PC-3 (cell line): ENCODE measurements at regions not wholly inside any gene's neighbourhood (a gene's known extent, or its start where the extent isn't known, plus 50 kb on each side); places are given as distances from the start of the nearest gene placed in this dataset.

ENCODE experiments used
- ATAC-seq: fragments of 200-7000 bp; cut with Tn5 transposase; 2 replicates; pipeline ENCODE4 v1.9.1; 2020; ENCODE audit warnings: mild to moderate bottlenecking, moderate library complexity
- BruUV-seq: library from RNA; stranded (reverse); fragments of 400-500 nt; replicated peaks from 2 replicates; lab custom pipeline; 2021; lab: Mats Ljungman, UMichigan
- CTCF ChIA-PET: fragments of 300-600 bp; sonication (Branson Sonifier 250); formaldehyde crosslinking; loops from one replicate; lab custom pipeline; 2022; ENCODE audit warnings: antibody characterized with exemption; lab: Charles Lee
- POLR2A ChIA-PET: fragments of 300-600 bp; sonication (Branson Sonifier 250); formaldehyde crosslinking; loops from one replicate; lab custom pipeline; 2022; ENCODE audit warnings: antibody characterized with exemption; ENCODE audit not compliant: unreplicated experiment; lab: Charles Lee
- DNase-seq: peaks from one replicate; pipeline ENCODE4 v3.0.0-alpha.2; 2015
- H2AFZ ChIP-seq: fragments of 300-600 bp; sonication (generic); 2 replicates; pipeline ENCODE4 v1.6.0; 2016; ENCODE audit warnings: antibody characterized with exemption, low read length
- H3F3A ChIP-seq: fragments of 300-600 bp; sonication (generic); one replicate; pipeline ENCODE4 v1.6.0; 2017; ENCODE audit warnings: antibody characterized with exemption, low read length, control low read depth, mild to moderate bottlenecking; ENCODE audit not compliant: unreplicated experiment
- H3K27ac ChIP-seq: fragments of 300-600 bp; sonication (generic); 2 replicates; pipeline ENCODE4 v1.5.1; 2016; ENCODE audit warnings: mild to moderate bottlenecking, low read length
- H3K27me3 ChIP-seq: fragments of 300-600 bp; sonication (generic); 2 replicates; pipeline ENCODE4 v1.6.1; 2016; ENCODE audit warnings: low read length, mixed read lengths
- H3K36me3 ChIP-seq: fragments of 300-600 bp; sonication (generic); 2 replicates; pipeline ENCODE4 v1.6.1; 2016; ENCODE audit warnings: low read depth, mixed run types, low read length, mixed read lengths
- H3K4me1 ChIP-seq: fragments of 300-600 bp; sonication (generic); 2 replicates; pipeline ENCODE4 v1.5.1; 2016; ENCODE audit warnings: low read length; ENCODE audit not compliant: insufficient read depth
- H3K4me2 ChIP-seq: fragments of 300-600 bp; sonication (generic); 2 replicates; pipeline ENCODE4 v1.6.0; 2016; ENCODE audit warnings: low read length
- H3K4me3 ChIP-seq: fragments of 300-600 bp; sonication (generic); 2 replicates; pipeline ENCODE4 v1.5.1; 2016; ENCODE audit warnings: mild to moderate bottlenecking, low read length, mixed read lengths
- H3K79me2 ChIP-seq: fragments of 300-600 bp; sonication (generic); 2 replicates; pipeline ENCODE4 v1.6.1; 2017; ENCODE audit warnings: low read length, mixed read lengths
- H3K9ac ChIP-seq: fragments of 300-600 bp; sonication (generic); 2 replicates; pipeline ENCODE4 v1.6.0; 2016; ENCODE audit warnings: mild to moderate bottlenecking, low read length
- H3K9me2 ChIP-seq: fragments of 300-600 bp; sonication (generic); replicated peaks from 2 replicates; pipeline ENCODE4 v1.6.1; 2016; ENCODE audit warnings: mixed run types, low read length, mixed read lengths
- H3K9me3 ChIP-seq: fragments of 300-600 bp; sonication (generic); 2 replicates; pipeline ENCODE4 v1.6.1; 2016; ENCODE audit warnings: low read length, mixed read lengths
- H4K20me1 ChIP-seq: fragments of 300-600 bp; sonication (generic); 2 replicates; pipeline ENCODE4 v1.6.1; 2016; ENCODE audit warnings: low read length, mixed read lengths
- EZH2 ChIP-seq: fragments of 300-600 bp; sonication (generic); IDR thresholded peaks from one replicate; pipeline ENCODE4 v1.6.1; 2017; ENCODE audit warnings: antibody characterized with exemption, mild to moderate bottlenecking, low read length; ENCODE audit not compliant: unreplicated experiment
- EZH2phosphoT487 ChIP-seq: fragments of 300-600 bp; sonication (generic); IDR thresholded peaks from 2 replicates; pipeline ENCODE4 v1.6.1; 2018; ENCODE audit warnings: mild to moderate bottlenecking, antibody characterized with exemption, low read length, borderline replicate concordance
- intact Hi-C: fragments of 100-400 bp; cut with micrococcal nuclease; formaldehyde crosslinking; loops from 2 replicates; pipeline ENCODE4 v1.9.0; 2023
- TF ChIP-seq, protein P1 (sequence below): fragments of 300-600 bp; sonication (generic); conservative IDR thresholded peaks from 2 replicates; pipeline ENCODE4 v1.5.1; 2017; ENCODE audit warnings: antibody characterized with exemption, low read depth, mild to moderate bottlenecking, low read length

GRCh38 chr5:145375521-145375920 is 459.6 kb downstream of the PRELID2 start:
- H3K79me2 ChIP-seq: no peaks in the 10 kb centered on the region
- no peak overlapping the region for H3K9ac ChIP-seq
- DNase-seq: no peak
- no peaks in the 10 kb centered on the region for H3K36me3 ChIP-seq
- intact Hi-C loops: no loop called here
- H3K4me2 ChIP-seq: no peak overlapping the region
- H3K27ac ChIP-seq: no peak overlapping the region
- no peaks in the 10 kb centered on the region for H3K9me2 ChIP-seq
- no peak overlapping the region for H2AFZ ChIP-seq
- no peaks in the 10 kb centered on the region for H4K20me1 ChIP-seq
- H3K4me1 ChIP-seq: no peaks in the 10 kb centered on the region
- CTCF ChIA-PET: no interaction called here
- H3K27me3 ChIP-seq: no peaks in the 10 kb centered on the region
- no peak overlapping the region for H3K4me3 ChIP-seq
- BruUV-seq: no TSS peak
- POLR2A ChIA-PET: no interaction called here
- H3K9me3 ChIP-seq: no peaks in the 10 kb centered on the region
- TF ChIP-seq EZH2phosphoT487: no peak
- TF ChIP-seq, protein P1, sequence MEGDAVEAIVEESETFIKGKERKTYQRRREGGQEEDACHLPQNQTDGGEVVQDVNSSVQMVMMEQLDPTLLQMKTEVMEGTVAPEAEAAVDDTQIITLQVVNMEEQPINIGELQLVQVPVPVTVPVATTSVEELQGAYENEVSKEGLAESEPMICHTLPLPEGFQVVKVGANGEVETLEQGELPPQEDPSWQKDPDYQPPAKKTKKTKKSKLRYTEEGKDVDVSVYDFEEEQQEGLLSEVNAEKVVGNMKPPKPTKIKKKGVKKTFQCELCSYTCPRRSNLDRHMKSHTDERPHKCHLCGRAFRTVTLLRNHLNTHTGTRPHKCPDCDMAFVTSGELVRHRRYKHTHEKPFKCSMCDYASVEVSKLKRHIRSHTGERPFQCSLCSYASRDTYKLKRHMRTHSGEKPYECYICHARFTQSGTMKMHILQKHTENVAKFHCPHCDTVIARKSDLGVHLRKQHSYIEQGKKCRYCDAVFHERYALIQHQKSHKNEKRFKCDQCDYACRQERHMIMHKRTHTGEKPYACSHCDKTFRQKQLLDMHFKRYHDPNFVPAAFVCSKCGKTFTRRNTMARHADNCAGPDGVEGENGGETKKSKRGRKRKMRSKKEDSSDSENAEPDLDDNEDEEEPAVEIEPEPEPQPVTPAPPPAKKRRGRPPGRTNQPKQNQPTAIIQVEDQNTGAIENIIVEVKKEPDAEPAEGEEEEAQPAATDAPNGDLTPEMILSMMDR: no peak
- TF ChIP-seq EZH2: no peak
- ATAC-seq: no peak
- H3F3A ChIP-seq: no peaks in the 10 kb centered on the region

DNA sequence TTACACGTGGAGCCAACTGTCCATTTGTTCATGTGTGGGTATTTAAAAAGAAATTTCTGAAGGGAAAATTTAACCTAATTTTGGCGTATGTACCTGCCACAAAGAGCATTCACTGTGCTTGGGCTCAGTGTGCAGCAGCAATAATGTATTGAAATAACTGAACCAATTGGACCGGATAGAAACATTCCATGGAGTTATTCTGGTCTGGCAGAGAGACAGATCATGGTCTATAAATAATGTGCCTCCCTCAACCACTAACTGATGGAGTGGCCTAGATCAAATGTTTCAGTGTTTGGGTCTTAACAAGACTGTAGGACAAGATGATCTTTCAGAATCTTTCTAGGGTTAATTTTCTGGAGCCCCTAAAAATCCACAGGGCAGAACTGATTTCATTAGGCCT is 469.7 kb downstream of the PRELID2 start:
- Histone ChIP-seq H3F3A (no peaks in the 10 kb centered on the region), H3K36me3 (no peaks in the 10 kb centered on the region), H3K9me2 (no peaks in the 10 kb centered on the region), H4K20me1 (no peaks in the 10 kb centered on the region), H3K4me2 (no peak overlapping the region), H3K4me3 (no peak overlapping the region), H3K27me3 (no peaks in the 10 kb centered on the region), H3K9ac (no peak overlapping the region), H2AFZ (no peak overlapping the region), H3K4me1 (peaks cover 15% of the 10 kb centered on the region), H3K27ac (no peak overlapping the region), H3K9me3 (no peaks in the 10 kb centered on the region), H3K79me2 (no peaks in the 10 kb centered on the region)
- TF ChIP-seq, protein P1: no peak
- TF ChIP-seq EZH2phosphoT487 (no peak), EZH2 (no peak)
- POLR2A ChIA-PET: no interaction called here
- intact Hi-C loops: no loop called here
- DNase-seq (no peak), ATAC-seq (no peak)
- CTCF ChIA-PET: no interaction called here
- BruUV-seq: no TSS peak

DNA sequence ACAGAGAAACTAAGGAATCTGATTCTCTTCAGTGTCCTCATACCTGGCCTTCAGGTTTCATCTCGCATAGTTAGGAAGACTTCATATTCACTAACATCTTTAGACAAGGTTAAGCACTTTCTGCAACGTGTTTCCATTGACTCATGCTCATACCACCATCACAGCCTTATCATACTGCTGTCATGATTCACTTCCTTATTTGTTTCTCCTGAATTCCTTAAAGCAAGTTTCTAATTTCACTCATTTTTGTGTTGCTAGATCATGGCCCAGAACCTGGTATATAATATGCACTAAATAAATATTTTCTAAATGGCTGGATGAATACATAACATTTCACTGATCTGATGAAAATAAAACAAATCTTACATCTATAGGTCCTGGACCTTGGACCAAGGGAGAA is 472.9 kb downstream of the PRELID2 start:
- DNase-seq (peak; percentile 75), ATAC-seq (peak; percentile 97)
- POLR2A ChIA-PET: no interaction called here
- CTCF ChIA-PET: no interaction called here
- H3K27me3 ChIP-seq: no peaks in the 10 kb centered on the region
- no peaks in the 10 kb centered on the region for H3K9me3 ChIP-seq
- H3K4me3 ChIP-seq: no peak overlapping the region
- no peak overlapping the region for H3K9ac ChIP-seq
- no peak overlapping the region for H2AFZ ChIP-seq
- H3K4me1 ChIP-seq: peaks cover 15% of the 10 kb centered on the region
- H3F3A ChIP-seq: no peaks in the 10 kb centered on the region
- no TSS peak for BruUV-seq
- H4K20me1 ChIP-seq: no peaks in the 10 kb centered on the region
- no peak overlapping the region for H3K4me2 ChIP-seq
- no peaks in the 10 kb centered on the region for H3K79me2 ChIP-seq
- H3K27ac ChIP-seq: peak overlapping the region; percentile 11; the same call in 1 of the 2 replicates
- H3K9me2 ChIP-seq: no peaks in the 10 kb centered on the region
- TF ChIP-seq, protein P1: no peak
- TF ChIP-seq EZH2: no peak
- TF ChIP-seq EZH2phosphoT487: no peak
- intact Hi-C loops: loop anchor here (5.0 kb wide), 2 partner anchors 215 to 1160 kb away; no protein-coding TSS in a partner anchor
- no peaks in the 10 kb centered on the region for H3K36me3 ChIP-seq
